Left lung (tissue), 4 donors: ENCODE measurements at regions not wholly inside any gene's neighbourhood (a gene's known extent, or its start where the extent isn't known, plus 50 kb on each side); places are given as distances from the start of the nearest gene placed in this dataset.

ENCODE experiments used
- ATAC-seq: fragments of 200-7000 bp; cut with Tn5 transposase; one replicate; pipeline ENCODE4 v1.9.1; 2020; ENCODE audit warnings: moderate library complexity
- DNase-seq, 4 donors: peaks; one replicate each; pipeline ENCODE4 v3.0.0-alpha.2; 2013 to 2020
- H3K27ac ChIP-seq, 2 donors: fragments of 200-600 bp; sonication (generic) in 1 of 2; one replicate each; pipeline versions ENCODE4 v1.5.0 to v1.8.0; 2020 to 2021
- H3K27me3 ChIP-seq, 2 donors: fragments of 200-600 bp; sonication (generic) in 1 of 2; one replicate each; pipeline versions ENCODE4 v1.5.0 to v1.8.0; 2020 to 2021
- H3K36me3 ChIP-seq, 2 donors: fragments of 200-600 bp; sonication (generic) in 1 of 2; one replicate each; pipeline versions ENCODE4 v1.5.0 to v1.8.0; 2020 to 2021
- H3K4me1 ChIP-seq, 2 donors: fragments of 200-600 bp; one replicate each; pipeline ENCODE4 v1.8.0; 2021
- H3K4me3 ChIP-seq, 2 donors: fragments of 200-600 bp; sonication (generic) in 1 of 2; one replicate each; pipeline versions ENCODE4 v1.5.0 to v1.8.0; 2020 to 2021; ENCODE audit warnings: mild to moderate bottlenecking in 1 of 2
- H3K9me3 ChIP-seq, 2 donors: fragments of 200-600 bp; sonication (generic) in 1 of 2; one replicate each; pipeline versions ENCODE4 v1.5.0 to v1.8.0; 2020 to 2021
- CTCF ChIP-seq, 2 donors: fragments of 200-600 bp; sonication (generic) in 1 of 2; IDR thresholded peaks; one replicate each; pipeline versions ENCODE4 v1.5.0 to v1.8.0; 2021; ENCODE audit warnings: antibody characterized with exemption in 2 of 2
- intact Hi-C, 2 donors: fragments of 100-400 bp; cut with DNase I; formaldehyde crosslinking; loops; one replicate each; pipeline versions ENCODE4 v1.11.2 to v1.14.2; 2022
- donor health status: DM: no; HTN: yes; CAD: no.
- donor health status: DM: no; HTN: no; CAD: no.

GRCh38 chr10:30737931-30738391 is 108.4 kb upstream of the LYZL2 start:
- Histone ChIP-seq H3K4me3 (no peak overlapping the region), H3K27me3 (no peaks in the 10 kb centered on the region), H3K4me1 (no peaks in the 10 kb centered on the region), H3K36me3 (no peaks in the 10 kb centered on the region), H3K27ac (no peak overlapping the region), H3K9me3 (peaks cover 0 to 3% of the 10 kb centered on the region in 2 donors)
- intact Hi-C loops: no loop called here
- ATAC-seq: no peak
- DNase-seq: no peak
- no peak for TF ChIP-seq CTCF (IDR thresholded peaks at IDR 0.05)

GRCh38 chr10:30736685-30737232 is 107.2 kb upstream of the LYZL2 start:
- Histone ChIP-seq H3K4me1 (no peaks in the 10 kb centered on the region), H3K4me3 (no peak overlapping the region), H3K27ac (no peak overlapping the region), H3K36me3 (no peaks in the 10 kb centered on the region), H3K9me3 (peaks cover 0 to 3% of the 10 kb centered on the region in 2 donors), H3K27me3 (no peaks in the 10 kb centered on the region)
- peak in 1 of 4 donors; percentile 43 for DNase-seq
- intact Hi-C loops: no loop called here
- TF ChIP-seq CTCF (IDR thresholded peaks at IDR 0.05): no peak
- peak; percentile 57 for ATAC-seq

GRCh38 chr10:30734901-30735300 is 105.3 kb upstream of the LYZL2 start:
- intact Hi-C loops: no loop called here
- no peak for DNase-seq
- TF ChIP-seq CTCF (IDR thresholded peaks at IDR 0.05): no peak
- H3K9me3 ChIP-seq: no peaks in the 10 kb centered on the region
- ATAC-seq: no peak
- no peak overlapping the region for H3K4me3 ChIP-seq
- H3K4me1 ChIP-seq: no peaks in the 10 kb centered on the region
- H3K36me3 ChIP-seq: no peaks in the 10 kb centered on the region
- no peaks in the 10 kb centered on the region for H3K27me3 ChIP-seq
- no peak overlapping the region for H3K27ac ChIP-seq

- no peaks in the 10 kb centered on the region for H3K36me3 ChIP-seq
- H3K27ac ChIP-seq: no peak overlapping the region
- no peaks in the 10 kb centered on the region for H3K9me3 ChIP-seq
- no peaks in the 10 kb centered on the region for H3K27me3 ChIP-seq
- H3K4me3 ChIP-seq: no peak overlapping the region
- no peaks in the 10 kb centered on the region for H3K4me1 ChIP-seq
- no peak for DNase-seq
- intact Hi-C loops: no loop called here
- TF ChIP-seq CTCF (IDR thresholded peaks at IDR 0.05): no peak
- no peak for ATAC-seq
Measured at GRCh38 chr10:30732671-30733070, 103.1 kb upstream of the LYZL2 start.

GRCh38 chr10:30731963-30732362 is 102.4 kb upstream of the LYZL2 start:
- Histone ChIP-seq H3K36me3 (no peaks in the 10 kb centered on the region), H3K4me3 (no peak overlapping the region), H3K27me3 (no peaks in the 10 kb centered on the region), H3K27ac (no peak overlapping the region), H3K4me1 (peaks cover 0 to 2% of the 10 kb centered on the region in 2 donors), H3K9me3 (no peaks in the 10 kb centered on the region)
- ATAC-seq: no peak
- intact Hi-C loops: no loop called here
- no peak for TF ChIP-seq CTCF (IDR thresholded peaks at IDR 0.05)
- no peak for DNase-seq
